HL-60 (cell line): ENCODE measurements at regions not wholly inside any gene's neighbourhood (a gene's known extent, or its start where the extent isn't known, plus 50 kb on each side); places are given as distances from the start of the nearest gene placed in this dataset.

Experiments used
- DNase-seq, 2 experiments: peaks; one replicate each; pipeline ENCODE4 v3.0.0-alpha.2; 2010 to 2020; ENCODE audit warnings: low read depth in 1 of 2, low spot score in 1 of 2
- H3K27ac ChIP-seq: fragments of 250-450 bp; sonication (Bioruptor Pico); replicated peaks from 2 replicates; pipeline ENCODE4 v1.5.1; 2020; ENCODE audit warnings: mild to moderate bottlenecking, moderate library complexity
- H3K27me3 ChIP-seq: fragments of 250-450 bp; sonication (Bioruptor Pico); 2 replicates; pipeline ENCODE4 v1.5.1; 2021; ENCODE audit warnings: mild to moderate bottlenecking, moderate library complexity; ENCODE audit not compliant: insufficient read depth, poor library complexity, severe bottlenecking
- H3K4me3 ChIP-seq: replicated peaks from 2 replicates; pipeline ENCODE4 v1.5.1; 2011; ENCODE audit warnings: mild to moderate bottlenecking, control low read depth, low read length; ENCODE audit not compliant: insufficient read depth
- CTCF ChIP-seq: IDR thresholded peaks from one replicate; pipeline ENCODE4 v1.5.1; 2011; ENCODE audit warnings: low read length, control low read depth, inconsistent platforms; ENCODE audit not compliant: insufficient read depth
- GABPA ChIP-seq: IDR thresholded peaks from 2 replicates; pipeline ENCODE4 v1.6.1; 2012; ENCODE audit warnings: low read depth
- POLR2AphosphoS5 ChIP-seq: IDR thresholded peaks from 2 replicates; pipeline ENCODE4 v1.6.1; 2012; ENCODE audit warnings: low read depth
- REST ChIP-seq: IDR thresholded peaks from 2 replicates; pipeline ENCODE4 v1.6.1; 2012; ENCODE audit warnings: low read depth; ENCODE audit not compliant: insufficient replicate concordance
- SPI1 ChIP-seq: IDR thresholded peaks from 2 replicates; pipeline ENCODE4 v1.6.1; 2012; ENCODE audit warnings: low read depth, mild to moderate bottlenecking, borderline replicate concordance

- H3K27me3 ChIP-seq: no peaks in the 10 kb centered on the region
- TF ChIP-seq GABPA (no peak), POLR2AphosphoS5 (no peak), REST (no peak), CTCF (no peak), SPI1 (no peak)
- H3K27ac ChIP-seq: no peak overlapping the region
- H3K4me3 ChIP-seq: no peak overlapping the region
- DNase-seq: no peak
Measured at GRCh38 chr12:88764781-88765480, 184.7 kb upstream of the KITLG start.

DNA sequence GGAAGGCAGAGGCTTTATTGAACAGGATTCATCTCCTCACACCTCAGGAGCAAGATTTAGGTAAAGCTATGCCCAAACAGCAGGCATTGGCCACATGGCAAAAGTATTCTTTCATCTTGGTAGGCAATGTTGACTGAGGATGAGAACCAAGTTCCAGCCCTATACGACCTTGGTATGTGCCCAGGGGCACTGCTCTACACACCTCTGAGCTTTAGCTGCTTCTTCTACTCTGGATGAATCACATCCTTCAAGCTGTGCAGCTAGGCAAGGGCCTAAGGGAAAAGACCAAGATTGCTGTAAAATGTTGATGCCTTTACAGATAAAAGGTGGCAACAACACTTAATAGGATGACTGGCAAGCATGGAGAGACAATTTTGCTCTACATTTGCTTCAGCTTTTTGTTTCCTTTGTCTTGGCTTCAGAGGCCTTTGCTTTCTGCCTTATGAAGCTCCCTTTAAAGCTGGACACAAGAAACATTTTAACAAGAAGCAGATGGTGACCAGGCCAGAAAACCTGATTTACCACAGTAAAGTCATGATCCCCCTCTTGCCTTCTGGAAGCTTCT, 183.3 kb upstream of the KITLG start:
- H3K27ac ChIP-seq: no peak overlapping the region
- DNase-seq: no peak
- TF ChIP-seq POLR2AphosphoS5 (no peak), GABPA (no peak)
- no peak overlapping the region for H3K4me3 ChIP-seq
- H3K27me3 ChIP-seq: no peaks in the 10 kb centered on the region

- H3K4me3 ChIP-seq: no peak overlapping the region
- H3K27ac ChIP-seq: no peak overlapping the region
- H3K27me3 ChIP-seq: no peaks in the 10 kb centered on the region
- TF ChIP-seq SPI1: no peak
- no peak for TF ChIP-seq REST
- TF ChIP-seq GABPA: no peak
- no peak for TF ChIP-seq CTCF
- TF ChIP-seq POLR2AphosphoS5: no peak
- no peak for DNase-seq
Measured at GRCh38 chr12:88758176-88758575, 177.9 kb upstream of the KITLG start.

DNA sequence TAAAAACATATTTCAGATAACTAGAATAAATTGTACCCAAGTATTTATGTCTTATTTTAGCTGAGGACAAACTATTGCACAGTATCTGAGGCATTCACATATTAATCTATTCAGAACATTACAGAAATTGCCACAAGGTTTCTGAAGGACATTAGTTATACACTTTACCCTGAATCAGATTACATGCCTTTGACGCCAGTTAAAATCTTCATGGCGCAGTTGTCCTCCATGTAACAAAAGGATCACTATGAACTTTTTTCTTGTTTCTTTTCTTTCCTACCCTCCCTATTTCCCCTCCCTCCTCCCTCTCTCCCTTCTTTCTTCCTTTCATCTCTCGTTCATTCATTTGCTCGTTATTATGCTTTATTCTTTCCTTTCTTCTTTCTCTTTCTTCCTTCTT, 176.6 kb upstream of the KITLG start:
- no peak for DNase-seq
- Histone ChIP-seq H3K27ac (no peak overlapping the region), H3K27me3 (no peaks in the 10 kb centered on the region), H3K4me3 (no peak overlapping the region)
- TF ChIP-seq POLR2AphosphoS5: no peak
- TF ChIP-seq GABPA: no peak
- no peak for TF ChIP-seq CTCF
